PC-3 (cell line): ENCODE measurements at regions not wholly inside any gene's neighbourhood (a gene's known extent, or its start where the extent isn't known, plus 50 kb on each side); places are given as distances from the start of the nearest gene placed in this dataset.

Experiments used
- CTCF ChIP-seq: fragments of 300-600 bp; sonication (generic); conservative IDR thresholded peaks from 2 replicates; pipeline ENCODE4 v1.5.1; 2017; ENCODE audit warnings: antibody characterized with exemption, low read depth, mild to moderate bottlenecking, low read length
- EZH2 ChIP-seq: fragments of 300-600 bp; sonication (generic); IDR thresholded peaks from one replicate; pipeline ENCODE4 v1.6.1; 2017; ENCODE audit warnings: antibody characterized with exemption, mild to moderate bottlenecking, low read length; ENCODE audit not compliant: unreplicated experiment
- EZH2phosphoT487 ChIP-seq: fragments of 300-600 bp; sonication (generic); IDR thresholded peaks from 2 replicates; pipeline ENCODE4 v1.6.1; 2018; ENCODE audit warnings: mild to moderate bottlenecking, antibody characterized with exemption, low read length, borderline replicate concordance

DNA sequence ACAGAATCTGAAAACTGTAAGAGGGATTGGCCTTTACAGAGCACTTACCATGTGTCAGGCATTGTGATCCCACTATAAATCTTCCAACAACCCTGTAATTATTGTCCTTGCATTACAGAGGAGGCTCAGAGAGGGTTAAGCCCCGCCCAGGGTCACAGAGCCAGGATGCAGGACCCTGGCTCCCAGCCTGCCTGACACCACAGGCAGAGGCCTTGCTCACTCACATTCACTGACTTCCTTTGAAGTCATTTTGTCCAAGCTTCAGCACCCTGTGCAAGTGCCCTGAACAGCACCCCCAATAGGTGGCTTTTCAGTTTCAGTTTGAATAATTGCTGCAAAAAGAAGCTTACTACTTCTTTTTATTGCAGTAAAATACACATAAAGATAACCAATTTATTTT lies 256.8 kb upstream of the NFIA start:
- TF ChIP-seq EZH2, result no peak
- TF ChIP-seq CTCF, result peak; percentile 27; the same call in 1 of the 2 replicates
- TF ChIP-seq EZH2phosphoT487, result no peak
